ENCODE measurements at regions not wholly inside any gene's neighbourhood (a gene's known extent, or its start where the extent isn't known, plus 50 kb on each side); places are given as distances from the start of the nearest gene placed in this dataset.

- TF ChIP-seq, protein P1, sequence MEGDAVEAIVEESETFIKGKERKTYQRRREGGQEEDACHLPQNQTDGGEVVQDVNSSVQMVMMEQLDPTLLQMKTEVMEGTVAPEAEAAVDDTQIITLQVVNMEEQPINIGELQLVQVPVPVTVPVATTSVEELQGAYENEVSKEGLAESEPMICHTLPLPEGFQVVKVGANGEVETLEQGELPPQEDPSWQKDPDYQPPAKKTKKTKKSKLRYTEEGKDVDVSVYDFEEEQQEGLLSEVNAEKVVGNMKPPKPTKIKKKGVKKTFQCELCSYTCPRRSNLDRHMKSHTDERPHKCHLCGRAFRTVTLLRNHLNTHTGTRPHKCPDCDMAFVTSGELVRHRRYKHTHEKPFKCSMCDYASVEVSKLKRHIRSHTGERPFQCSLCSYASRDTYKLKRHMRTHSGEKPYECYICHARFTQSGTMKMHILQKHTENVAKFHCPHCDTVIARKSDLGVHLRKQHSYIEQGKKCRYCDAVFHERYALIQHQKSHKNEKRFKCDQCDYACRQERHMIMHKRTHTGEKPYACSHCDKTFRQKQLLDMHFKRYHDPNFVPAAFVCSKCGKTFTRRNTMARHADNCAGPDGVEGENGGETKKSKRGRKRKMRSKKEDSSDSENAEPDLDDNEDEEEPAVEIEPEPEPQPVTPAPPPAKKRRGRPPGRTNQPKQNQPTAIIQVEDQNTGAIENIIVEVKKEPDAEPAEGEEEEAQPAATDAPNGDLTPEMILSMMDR (IDR thresholded peaks at IDR 0.05): no peak
- no peaks in the 10 kb centered on the region for H3K9me3 Mint-ChIP-seq
- intact Hi-C loops (cut with micrococcal nuclease): no loop called here
- Histone ChIP-seq H3K4me3 (ENCODE audit: low read length) (no peak overlapping the region), H3K27ac (ENCODE audit: low read length) (no peak overlapping the region), H3K4me1 (ENCODE audit: control insufficient read depth, insufficient read depth, low read length) (no peaks in the 10 kb centered on the region), H3K27me3 (ENCODE audit: control insufficient read depth, insufficient read depth, low read length) (no peaks in the 10 kb centered on the region), H3K36me3 (ENCODE audit: control insufficient read depth, insufficient read depth, low read length) (no peaks in the 10 kb centered on the region), H3K9me3 (ENCODE audit: control insufficient read depth, insufficient read depth, low read length) (no peaks in the 10 kb centered on the region)
- no peak overlapping the region for H3K4me3 Mint-ChIP-seq
- WGBS (ENCODE audit: insufficient coverage): 94% methylated on average over 4 of the region's 4 CpGs
- DNase-seq (no peak), ATAC-seq (no peak)
- H3K36me3 Mint-ChIP-seq: no peaks in the 10 kb centered on the region
- H3K4me1 Mint-ChIP-seq: no peaks in the 10 kb centered on the region
- H3K27ac Mint-ChIP-seq: no peak overlapping the region
- H3K27me3 Mint-ChIP-seq (ENCODE audit: low read depth in 2 of 2): no peaks in the 10 kb centered on the region
These were observed 204.9 kb downstream of the SOX4 start for GRCh38 chr6:21798468-21798867.

GRCh38 chr6:21800330-21800729 is 206.8 kb downstream of the SOX4 start:
- TF ChIP-seq, protein P1 (IDR thresholded peaks at IDR 0.05): no peak
- H3K27me3 ChIP-seq (ENCODE audit: control insufficient read depth, insufficient read depth, low read length): no peaks in the 10 kb centered on the region
- Mint-ChIP-seq H3K4me3 (no peak overlapping the region), H3K27me3 (ENCODE audit: low read depth in 2 of 2) (no peaks in the 10 kb centered on the region), H3K36me3 (no peaks in the 10 kb centered on the region), H3K4me1 (no peaks in the 10 kb centered on the region), H3K27ac (no peak overlapping the region), H3K9me3 (no peaks in the 10 kb centered on the region)
- H3K4me3 ChIP-seq (ENCODE audit: low read length): no peak overlapping the region
- H3K36me3 ChIP-seq (ENCODE audit: control insufficient read depth, insufficient read depth, low read length): no peaks in the 10 kb centered on the region
- no peak for DNase-seq
- H3K9me3 ChIP-seq (ENCODE audit: control insufficient read depth, insufficient read depth, low read length): no peaks in the 10 kb centered on the region
- intact Hi-C loops (cut with micrococcal nuclease): no loop called here
- H3K4me1 ChIP-seq (ENCODE audit: control insufficient read depth, insufficient read depth, low read length): no peaks in the 10 kb centered on the region
- H3K27ac ChIP-seq (ENCODE audit: low read length): no peak overlapping the region
- 94% methylated on average over 2 of the region's 2 CpGs for WGBS (ENCODE audit: insufficient coverage)
- no peak for ATAC-seq

DNA sequence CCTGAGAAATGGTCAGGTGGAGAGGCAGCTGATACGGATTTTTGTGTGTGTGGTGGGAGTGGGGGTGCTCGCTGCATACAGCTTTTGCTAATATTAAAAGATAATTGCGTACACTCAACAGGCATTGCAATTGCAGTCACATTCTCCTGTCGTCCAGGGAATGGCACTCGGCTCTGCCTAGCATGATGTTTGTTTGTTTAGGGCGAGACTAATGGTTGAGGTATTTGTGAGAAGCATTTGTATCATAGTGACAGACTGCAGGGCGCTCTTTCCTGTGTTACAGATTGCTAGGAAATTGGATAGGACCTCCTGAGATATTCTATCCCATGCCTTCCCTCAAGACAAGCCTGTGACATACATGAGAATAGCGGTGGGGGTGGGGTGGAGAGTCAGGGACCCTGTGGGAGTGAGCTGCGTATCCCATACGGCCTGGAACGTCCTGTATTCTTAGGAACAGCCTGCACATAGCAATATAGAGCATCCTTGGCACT is 207.4 kb downstream of the SOX4 start:
- TF ChIP-seq, protein P1 (IDR thresholded peaks at IDR 0.05): no peak
- H3K27me3 ChIP-seq (ENCODE audit: control insufficient read depth, insufficient read depth, low read length): no peaks in the 10 kb centered on the region
- DNase-seq (no peak), ATAC-seq (no peak)
- H3K36me3 Mint-ChIP-seq: no peaks in the 10 kb centered on the region
- intact Hi-C loops (cut with micrococcal nuclease): no loop called here
- no peak overlapping the region for H3K4me3 ChIP-seq (ENCODE audit: low read length)
- no peaks in the 10 kb centered on the region for H3K4me1 Mint-ChIP-seq
- H3K27ac ChIP-seq (ENCODE audit: low read length): no peak overlapping the region
- no peaks in the 10 kb centered on the region for H3K4me1 ChIP-seq (ENCODE audit: control insufficient read depth, insufficient read depth, low read length)
- no peaks in the 10 kb centered on the region for H3K9me3 Mint-ChIP-seq
- H3K27me3 Mint-ChIP-seq (ENCODE audit: low read depth in 2 of 2): no peaks in the 10 kb centered on the region
- 91% methylated on average over 11 of the region's 11 CpGs for WGBS (ENCODE audit: insufficient coverage)
- no peaks in the 10 kb centered on the region for H3K36me3 ChIP-seq (ENCODE audit: control insufficient read depth, insufficient read depth, low read length)
- no peaks in the 10 kb centered on the region for H3K9me3 ChIP-seq (ENCODE audit: control insufficient read depth, insufficient read depth, low read length)
- H3K4me3 Mint-ChIP-seq: no peak overlapping the region
- no peak overlapping the region for H3K27ac Mint-ChIP-seq

- DNase-seq: no peak
- WGBS (ENCODE audit: insufficient coverage): 87% methylated on average over 1 of the region's 1 CpG
These were observed 208.1 kb downstream of the SOX4 start for GRCh38 chr6:21801446-21802174.

More at GRCh38 chr6:21801446-21802174, 208.1 kb downstream of the SOX4 start:
- Histone ChIP-seq H3K27me3 (ENCODE audit: control insufficient read depth, insufficient read depth, low read length) (no peaks in the 10 kb centered on the region), H3K9me3 (ENCODE audit: control insufficient read depth, insufficient read depth, low read length) (no peaks in the 10 kb centered on the region), H3K36me3 (ENCODE audit: control insufficient read depth, insufficient read depth, low read length) (no peaks in the 10 kb centered on the region), H3K27ac (ENCODE audit: low read length) (no peak overlapping the region), H3K4me1 (ENCODE audit: control insufficient read depth, insufficient read depth, low read length) (no peaks in the 10 kb centered on the region), H3K4me3 (ENCODE audit: low read length) (no peak overlapping the region)
- Mint-ChIP-seq H3K4me1 (no peaks in the 10 kb centered on the region), H3K4me3 (no peak overlapping the region), H3K36me3 (no peaks in the 10 kb centered on the region), H3K27me3 (ENCODE audit: low read depth in 2 of 2) (no peaks in the 10 kb centered on the region), H3K9me3 (no peaks in the 10 kb centered on the region), H3K27ac (no peak overlapping the region)
- intact Hi-C loops (cut with micrococcal nuclease): no loop called here
- TF ChIP-seq, protein P1 (IDR thresholded peaks at IDR 0.05): no peak
- no peak for ATAC-seq
